Thoracic aorta (tissue), 2 donors: ENCODE measurements at regions not wholly inside any gene's neighbourhood (a gene's known extent, or its start where the extent isn't known, plus 50 kb on each side); places are given as distances from the start of the nearest gene placed in this dataset.

Source experiments
- ATAC-seq: fragments of 150-250 bp; one replicate; pipeline ENCODE4 v1.8.0; 2017; ENCODE audit warnings: low read depth; ENCODE audit not compliant: insufficient number of reproducible peaks, low FRiP score
- DNase-seq: peaks from one replicate; pipeline ENCODE4 v3.0.0-alpha.2; 2020; ENCODE audit warnings: low spot score
- H3K27ac ChIP-seq, 2 donors: fragments of 200-600 bp; sonication (generic); 1 replicate in 1 of 2; 2 replicates in 1 of 2; pipeline ENCODE4 v1.5.1; 2016; ENCODE audit warnings: mild to moderate bottlenecking in 2 of 2, moderate library complexity in 2 of 2
- H3K27me3 ChIP-seq: fragments of 200-600 bp; sonication (generic); replicated peaks from 2 replicates; pipeline ENCODE4 v1.6.0; 2016; ENCODE audit warnings: mild to moderate bottlenecking; ENCODE audit not compliant: insufficient read depth
- H3K36me3 ChIP-seq: fragments of 200-600 bp; sonication (generic); one replicate; pipeline ENCODE4 v1.5.1; 2016
- H3K4me1 ChIP-seq, 2 donors: fragments of 200-600 bp; sonication (generic); 1 replicate in 1 of 2; 2 replicates in 1 of 2; pipeline versions ENCODE4 v1.5.1 to v1.6.0; 2016; ENCODE audit warnings: low read depth in 2 of 2, mild to moderate bottlenecking in 1 of 2; ENCODE audit not compliant: control insufficient read depth in 1 of 2
- H3K4me3 ChIP-seq: fragments of 200-600 bp; sonication (generic); 2 replicates; pipeline ENCODE4 v1.5.1; 2016; ENCODE audit warnings: mild to moderate bottlenecking
- H3K9me3 ChIP-seq: fragments of 200-600 bp; sonication (generic); 2 replicates; pipeline ENCODE4 v1.5.1; 2016
- TF ChIP-seq, protein P1 (sequence below): fragments of 200-600 bp; sonication (generic); IDR thresholded peaks from one replicate; pipeline ENCODE4 v1.5.1; 2019; ENCODE audit warnings: antibody characterized with exemption

DNA sequence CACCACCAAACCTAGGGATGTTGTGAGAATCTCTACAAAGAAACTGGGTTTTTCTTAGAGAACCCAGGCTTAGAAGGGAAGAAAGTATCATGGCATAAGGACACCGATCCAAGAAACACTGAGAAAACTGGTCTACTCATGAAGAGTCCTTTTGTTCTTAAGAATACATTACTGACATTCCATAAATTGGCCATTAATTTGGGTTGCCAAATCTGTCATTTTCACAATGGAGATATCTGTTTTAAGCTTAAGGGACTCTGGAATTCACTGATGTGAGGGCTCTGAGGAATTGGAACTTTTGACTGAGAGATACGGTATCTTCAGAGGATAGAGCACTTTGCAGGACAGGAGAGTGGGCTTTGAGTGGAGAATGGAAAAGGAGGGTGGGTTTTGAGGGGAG, 315.3 kb upstream of the ZNF608 start:
- Histone ChIP-seq H3K36me3 (no peaks in the 10 kb centered on the region), H3K4me3 (no peak overlapping the region), H3K4me1 (peaks cover 0 to 9% of the 10 kb centered on the region in 2 donors), H3K27me3 (no peaks in the 10 kb centered on the region), H3K27ac (no peak overlapping the region), H3K9me3 (no peaks in the 10 kb centered on the region)
- ATAC-seq: no peak
- no peak for DNase-seq
- TF ChIP-seq, protein P1, sequence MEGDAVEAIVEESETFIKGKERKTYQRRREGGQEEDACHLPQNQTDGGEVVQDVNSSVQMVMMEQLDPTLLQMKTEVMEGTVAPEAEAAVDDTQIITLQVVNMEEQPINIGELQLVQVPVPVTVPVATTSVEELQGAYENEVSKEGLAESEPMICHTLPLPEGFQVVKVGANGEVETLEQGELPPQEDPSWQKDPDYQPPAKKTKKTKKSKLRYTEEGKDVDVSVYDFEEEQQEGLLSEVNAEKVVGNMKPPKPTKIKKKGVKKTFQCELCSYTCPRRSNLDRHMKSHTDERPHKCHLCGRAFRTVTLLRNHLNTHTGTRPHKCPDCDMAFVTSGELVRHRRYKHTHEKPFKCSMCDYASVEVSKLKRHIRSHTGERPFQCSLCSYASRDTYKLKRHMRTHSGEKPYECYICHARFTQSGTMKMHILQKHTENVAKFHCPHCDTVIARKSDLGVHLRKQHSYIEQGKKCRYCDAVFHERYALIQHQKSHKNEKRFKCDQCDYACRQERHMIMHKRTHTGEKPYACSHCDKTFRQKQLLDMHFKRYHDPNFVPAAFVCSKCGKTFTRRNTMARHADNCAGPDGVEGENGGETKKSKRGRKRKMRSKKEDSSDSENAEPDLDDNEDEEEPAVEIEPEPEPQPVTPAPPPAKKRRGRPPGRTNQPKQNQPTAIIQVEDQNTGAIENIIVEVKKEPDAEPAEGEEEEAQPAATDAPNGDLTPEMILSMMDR: no peak

DNA sequence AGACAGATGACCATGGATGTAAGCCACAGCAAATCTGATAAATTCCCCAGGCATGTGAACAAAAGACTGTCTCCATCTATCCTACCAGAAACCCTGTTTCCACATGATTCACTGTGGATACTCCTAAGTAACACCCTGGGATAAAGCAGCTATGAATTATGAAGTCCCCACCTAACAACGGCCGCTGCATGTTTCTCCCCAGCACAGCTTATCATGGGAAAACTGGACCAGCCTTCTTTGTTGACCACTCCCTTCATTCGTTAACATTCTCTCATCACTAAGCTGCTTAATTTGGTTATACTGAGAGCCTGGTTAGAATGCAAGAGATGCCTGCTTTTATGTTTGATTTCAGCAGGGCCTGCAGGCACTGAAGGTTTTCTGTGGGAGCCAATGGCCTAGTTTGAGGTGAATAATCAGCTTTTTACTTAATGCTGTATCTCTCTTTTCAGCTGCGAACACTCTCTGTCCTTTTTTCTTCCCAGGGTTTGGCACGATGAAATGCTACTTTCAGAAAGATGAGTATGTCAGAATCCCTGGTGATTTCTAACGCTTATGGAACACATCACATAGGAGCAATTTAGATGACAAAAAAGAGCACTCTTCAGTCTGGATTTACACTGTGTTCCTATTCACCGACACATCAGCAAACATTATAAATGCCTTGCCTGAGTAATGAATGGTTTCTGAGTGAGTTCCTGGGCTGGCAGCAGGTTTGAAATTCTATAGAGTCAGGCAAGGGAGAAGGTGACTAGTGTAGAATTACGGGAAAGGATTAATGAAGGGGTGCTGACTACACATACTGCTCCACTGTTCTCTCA, 318.4 kb upstream of the ZNF608 start:
- TF ChIP-seq, protein P1: no peak
- no peaks in the 10 kb centered on the region for H3K9me3 ChIP-seq
- H3K36me3 ChIP-seq: no peaks in the 10 kb centered on the region
- H3K4me1 ChIP-seq: no peaks in the 10 kb centered on the region
- no peaks in the 10 kb centered on the region for H3K27me3 ChIP-seq
- ATAC-seq (no peak), DNase-seq (no peak)
- no peak overlapping the region for H3K27ac ChIP-seq
- H3K4me3 ChIP-seq: no peak overlapping the region

DNA sequence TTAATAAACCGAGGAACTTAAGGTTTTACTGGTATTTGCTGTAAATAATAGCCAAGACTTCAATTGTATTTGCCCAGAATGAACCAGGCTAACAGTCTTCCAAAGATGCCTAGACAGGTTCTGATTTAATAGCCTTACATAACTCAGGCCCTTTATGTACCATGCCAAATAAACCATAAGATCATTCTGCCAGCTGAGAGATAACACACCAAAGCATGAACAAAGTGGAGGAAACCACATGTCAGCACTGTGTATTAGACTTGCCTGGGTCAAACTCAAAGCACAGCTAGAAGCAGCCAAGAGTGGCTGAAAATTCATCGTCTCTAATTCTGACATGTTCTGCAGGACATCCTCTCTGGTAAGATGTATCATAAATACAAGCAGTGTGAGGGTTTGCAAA, 319.3 kb upstream of the ZNF608 start:
- Histone ChIP-seq H3K9me3 (no peaks in the 10 kb centered on the region), H3K4me1 (no peaks in the 10 kb centered on the region), H3K27ac (no peak overlapping the region), H3K36me3 (no peaks in the 10 kb centered on the region), H3K27me3 (no peaks in the 10 kb centered on the region), H3K4me3 (no peak overlapping the region)
- TF ChIP-seq, protein P1: no peak
- ATAC-seq (no peak), DNase-seq (no peak)

DNA sequence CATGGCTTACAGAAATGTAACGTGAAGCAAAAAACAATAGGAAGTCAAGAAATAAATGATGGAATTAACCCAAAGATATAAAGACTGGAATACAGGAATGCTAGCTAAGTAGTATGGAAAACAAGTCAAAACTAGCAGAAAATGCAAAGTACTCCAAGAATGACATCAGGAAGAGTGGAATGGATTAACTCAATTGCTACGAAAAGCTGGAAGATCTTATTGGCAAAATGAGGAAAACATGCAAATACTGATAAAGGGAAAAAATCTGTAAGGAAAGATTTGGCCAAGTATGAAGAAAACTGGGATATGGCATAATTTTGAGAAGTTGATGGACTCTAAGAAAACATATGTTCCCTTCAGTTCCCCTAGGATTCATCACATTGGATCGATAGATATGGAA, 324.5 kb upstream of the ZNF608 start:
- H3K4me3 ChIP-seq: no peak overlapping the region
- H3K27ac ChIP-seq: no peak overlapping the region
- ATAC-seq: no peak
- no peaks in the 10 kb centered on the region for H3K27me3 ChIP-seq
- H3K4me1 ChIP-seq: no peaks in the 10 kb centered on the region
- H3K36me3 ChIP-seq: no peaks in the 10 kb centered on the region
- TF ChIP-seq, protein P1: no peak
- H3K9me3 ChIP-seq: no peaks in the 10 kb centered on the region
- DNase-seq: no peak

DNA sequence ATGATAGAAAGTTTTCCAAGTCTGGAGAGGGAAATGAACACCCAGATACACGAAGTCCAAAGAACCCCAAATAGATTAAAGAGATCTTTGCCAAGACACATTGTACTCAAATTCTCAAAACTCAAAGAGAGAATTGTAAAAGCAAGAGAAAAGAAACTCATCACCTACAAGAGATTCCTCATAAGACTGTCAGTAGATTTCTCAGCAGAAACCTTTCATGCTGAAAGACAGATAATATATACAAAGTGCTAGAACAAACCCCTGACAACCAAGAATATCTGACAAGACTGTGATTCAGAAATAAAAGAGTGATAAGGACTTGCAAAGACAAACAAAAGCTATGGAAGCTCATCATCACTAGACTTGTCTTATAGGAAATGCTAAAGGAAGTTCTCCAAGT, 326.7 kb upstream of the ZNF608 start:
- Histone ChIP-seq H3K27ac (no peak overlapping the region), H3K27me3 (no peaks in the 10 kb centered on the region), H3K4me1 (no peaks in the 10 kb centered on the region), H3K4me3 (no peak overlapping the region), H3K9me3 (no peaks in the 10 kb centered on the region), H3K36me3 (no peaks in the 10 kb centered on the region)
- ATAC-seq (no peak), DNase-seq (no peak)
- TF ChIP-seq, protein P1: no peak
